22Rv1 (cell line): ENCODE measurements at regions not wholly inside any gene's neighbourhood (a gene's known extent, or its start where the extent isn't known, plus 50 kb on each side); places are given as distances from the start of the nearest gene placed in this dataset.

Source experiments
- ZFX ChIP-seq: fragments of 450-650 bp; IDR thresholded peaks from 2 replicates; pipeline ENCODE4 v1.6.1; 2017; ENCODE audit warnings: antibody characterized with exemption, borderline replicate concordance
- TF ChIP-seq, protein P1 (sequence below): fragments of 450-650 bp; IDR thresholded peaks from 2 replicates; pipeline ENCODE4 v1.5.1; 2017; ENCODE audit warnings: mild to moderate bottlenecking

DNA sequence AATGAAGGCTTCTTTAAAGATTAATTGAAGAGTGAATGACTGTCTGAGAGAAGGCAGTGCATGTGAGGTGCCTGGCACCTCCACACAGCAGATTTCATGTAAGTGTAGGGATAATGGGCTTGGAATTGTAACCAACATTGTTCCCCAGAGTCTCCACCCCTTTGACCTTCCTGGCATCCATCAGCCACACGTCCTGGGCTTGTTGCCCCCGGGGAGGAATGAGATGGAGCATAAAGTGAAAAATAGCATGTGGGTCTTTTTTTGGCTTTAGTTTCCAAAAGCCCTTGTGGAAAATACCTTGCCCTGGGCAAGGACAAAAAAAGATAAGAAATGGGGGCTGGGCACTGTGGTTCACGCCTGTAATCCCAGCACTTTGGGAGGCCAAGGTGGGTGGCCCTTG lies 242.2 kb upstream of the ECI2 start:
- TF ChIP-seq, protein P1, sequence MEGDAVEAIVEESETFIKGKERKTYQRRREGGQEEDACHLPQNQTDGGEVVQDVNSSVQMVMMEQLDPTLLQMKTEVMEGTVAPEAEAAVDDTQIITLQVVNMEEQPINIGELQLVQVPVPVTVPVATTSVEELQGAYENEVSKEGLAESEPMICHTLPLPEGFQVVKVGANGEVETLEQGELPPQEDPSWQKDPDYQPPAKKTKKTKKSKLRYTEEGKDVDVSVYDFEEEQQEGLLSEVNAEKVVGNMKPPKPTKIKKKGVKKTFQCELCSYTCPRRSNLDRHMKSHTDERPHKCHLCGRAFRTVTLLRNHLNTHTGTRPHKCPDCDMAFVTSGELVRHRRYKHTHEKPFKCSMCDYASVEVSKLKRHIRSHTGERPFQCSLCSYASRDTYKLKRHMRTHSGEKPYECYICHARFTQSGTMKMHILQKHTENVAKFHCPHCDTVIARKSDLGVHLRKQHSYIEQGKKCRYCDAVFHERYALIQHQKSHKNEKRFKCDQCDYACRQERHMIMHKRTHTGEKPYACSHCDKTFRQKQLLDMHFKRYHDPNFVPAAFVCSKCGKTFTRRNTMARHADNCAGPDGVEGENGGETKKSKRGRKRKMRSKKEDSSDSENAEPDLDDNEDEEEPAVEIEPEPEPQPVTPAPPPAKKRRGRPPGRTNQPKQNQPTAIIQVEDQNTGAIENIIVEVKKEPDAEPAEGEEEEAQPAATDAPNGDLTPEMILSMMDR, result no peak
- TF ChIP-seq ZFX, result no peak
